Smooth muscle cell (in vitro differentiated cells): ENCODE measurements at regions not wholly inside any gene's neighbourhood (a gene's known extent, or its start where the extent isn't known, plus 50 kb on each side); places are given as distances from the start of the nearest gene placed in this dataset.

Experiments used
- DNase-seq: peaks from one replicate; lab custom pipeline; 2025; ENCODE audit not compliant: unreplicated experiment; lab: John Stamatoyannopoulos, UW
- H2AFZ ChIP-seq: fragments of 200-600 bp; sonication (generic); 2 replicates; pipeline ENCODE4 v1.6.0; 2016; ENCODE audit warnings: antibody characterized with exemption, low read depth, mild to moderate bottlenecking
- H3F3A ChIP-seq: fragments of 200-600 bp; sonication (generic); 2 replicates; pipeline ENCODE4 v1.6.0; 2017; ENCODE audit warnings: antibody characterized with exemption, low read depth
- H3K27ac ChIP-seq: fragments of 200-600 bp; sonication (generic); 2 replicates; pipeline ENCODE4 v1.5.1; 2016; ENCODE audit warnings: low read depth, mild to moderate bottlenecking
- H3K27me3 ChIP-seq: fragments of 200-600 bp; sonication (generic); 2 replicates; pipeline ENCODE4 v1.6.1; 2016; ENCODE audit warnings: low read depth, mild to moderate bottlenecking
- H3K36me3 ChIP-seq: fragments of 200-600 bp; sonication (generic); 2 replicates; pipeline ENCODE4 v1.5.1; 2016; ENCODE audit warnings: low read depth
- H3K4me1 ChIP-seq: fragments of 200-600 bp; sonication (generic); 2 replicates; pipeline ENCODE4 v1.5.1; 2016; ENCODE audit warnings: low read depth
- H3K4me2 ChIP-seq: fragments of 200-600 bp; sonication (generic); 2 replicates; pipeline ENCODE4 v1.6.0; 2016; ENCODE audit warnings: mild to moderate bottlenecking
- H3K4me3 ChIP-seq: fragments of 200-600 bp; sonication (generic); 2 replicates; pipeline ENCODE4 v1.5.1; 2016; ENCODE audit warnings: mild to moderate bottlenecking
- H3K79me2 ChIP-seq: fragments of 200-600 bp; sonication (generic); 2 replicates; pipeline ENCODE4 v1.6.0; 2016; ENCODE audit warnings: low read depth, mild to moderate bottlenecking
- H3K9ac ChIP-seq: fragments of 200-600 bp; sonication (generic); 2 replicates; pipeline ENCODE4 v1.6.0; 2016; ENCODE audit warnings: low read depth
- H3K9me3 ChIP-seq: fragments of 200-600 bp; sonication (generic); replicated peaks from 2 replicates; pipeline ENCODE4 v1.5.1; 2016; ENCODE audit warnings: low read depth
- H4K20me1 ChIP-seq: fragments of 200-600 bp; sonication (generic); 2 replicates; pipeline ENCODE4 v1.6.0; 2016; ENCODE audit warnings: low read depth
- CTCF ChIP-seq: fragments of 200-600 bp; sonication (generic); IDR thresholded peaks from 2 replicates; pipeline ENCODE4 v1.5.1; 2017; ENCODE audit warnings: borderline replicate concordance, mild to moderate bottlenecking, antibody characterized with exemption; ENCODE audit not compliant: insufficient read depth, poor library complexity, severe bottlenecking
- WGBS: methylation state at CpG from one replicate; pipeline ENCODE4 v1.1.7; 2016; ENCODE audit warnings: low lambda C conversion rate; 5-methylcytosine and 5-hydroxymethylcytosine counted together

GRCh38 chr5:82396871-82397514 lies 118.8 kb upstream of the RPS23 start:
- Histone ChIP-seq H3K27me3 (no peaks in the 10 kb centered on the region), H3F3A (peaks cover 36% of the 10 kb centered on the region), H3K36me3 (no peaks in the 10 kb centered on the region), H3K9me3 (no peaks in the 10 kb centered on the region), H3K27ac (peak overlapping the region; percentile 99), H3K79me2 (peaks cover 13% of the 10 kb centered on the region), H2AFZ (no peak overlapping the region), H3K4me3 (no peak overlapping the region), H3K9ac (peak overlapping the region; percentile 84), H3K4me2 (peak overlapping the region; percentile 60), H3K4me1 (peaks cover 12% of the 10 kb centered on the region), H4K20me1 (no peaks in the 10 kb centered on the region)
- DNase-seq = peak; percentile 32
- WGBS = 8% methylated on average over 11 of the region's 11 CpGs
- TF ChIP-seq CTCF = no peak

GRCh38 chr5:82396396-82396795 lies 118.2 kb upstream of the RPS23 start:
- no peaks in the 10 kb centered on the region for H3K9me3 ChIP-seq
- H3K36me3 ChIP-seq = no peaks in the 10 kb centered on the region
- H3K9ac ChIP-seq = peak overlapping the region; percentile 84
- no peak for TF ChIP-seq CTCF
- H3K27ac ChIP-seq = peak overlapping the region; percentile 99
- H3K4me1 ChIP-seq = peaks cover 12% of the 10 kb centered on the region
- peaks cover 36% of the 10 kb centered on the region for H3F3A ChIP-seq
- H4K20me1 ChIP-seq = no peaks in the 10 kb centered on the region
- DNase-seq = no peak
- H2AFZ ChIP-seq = no peak overlapping the region
- no peaks in the 10 kb centered on the region for H3K27me3 ChIP-seq
- H3K4me3 ChIP-seq = no peak overlapping the region
- H3K79me2 ChIP-seq = peaks cover 19% of the 10 kb centered on the region
- peak overlapping the region; percentile 58 for H3K4me2 ChIP-seq
- WGBS = 37% methylated on average over 2 of the region's 2 CpGs

- peaks cover 19% of the 10 kb centered on the region for H3K79me2 ChIP-seq
- WGBS = 82% methylated on average over 3 of the region's 3 CpGs
- H3K9me3 ChIP-seq = no peaks in the 10 kb centered on the region
- no peaks in the 10 kb centered on the region for H3K36me3 ChIP-seq
- no peaks in the 10 kb centered on the region for H3K27me3 ChIP-seq
- TF ChIP-seq CTCF = no peak
- DNase-seq = no peak
- peaks cover 18% of the 10 kb centered on the region for H3K4me1 ChIP-seq
- H4K20me1 ChIP-seq = no peaks in the 10 kb centered on the region
- H3K9ac ChIP-seq = peak overlapping the region; percentile 26
- H3K4me3 ChIP-seq = no peak overlapping the region
- H2AFZ ChIP-seq = peak overlapping the region; percentile 20
- peak overlapping the region; percentile 99 for H3K27ac ChIP-seq
- H3K4me2 ChIP-seq = peak overlapping the region; percentile 51
- peaks cover 42% of the 10 kb centered on the region for H3F3A ChIP-seq
Observed at GRCh38 chr5:82393951-82394350, 115.8 kb upstream of the RPS23 start.

GRCh38 chr5:82390088-82390487 lies 111.9 kb upstream of the RPS23 start:
- Histone ChIP-seq H3K79me2 (peaks cover 19% of the 10 kb centered on the region), H3K4me1 (peaks cover 29% of the 10 kb centered on the region), H3K9me3 (no peaks in the 10 kb centered on the region), H3K4me2 (peak overlapping the region; percentile 61), H4K20me1 (no peaks in the 10 kb centered on the region), H3K36me3 (no peaks in the 10 kb centered on the region), H3K4me3 (no peak overlapping the region), H3F3A (peaks cover 21% of the 10 kb centered on the region), H3K27me3 (no peaks in the 10 kb centered on the region), H2AFZ (no peak overlapping the region), H3K27ac (peak overlapping the region; percentile 97), H3K9ac (peak overlapping the region; percentile 23)
- no peak for TF ChIP-seq CTCF
- WGBS = 93% methylated on average over 3 of the region's 3 CpGs
- DNase-seq = no peak
